ENCODE measurements at regions not wholly inside any gene's neighbourhood (a gene's known extent, or its start where the extent isn't known, plus 50 kb on each side); places are given as distances from the start of the nearest gene placed in this dataset.

DNA sequence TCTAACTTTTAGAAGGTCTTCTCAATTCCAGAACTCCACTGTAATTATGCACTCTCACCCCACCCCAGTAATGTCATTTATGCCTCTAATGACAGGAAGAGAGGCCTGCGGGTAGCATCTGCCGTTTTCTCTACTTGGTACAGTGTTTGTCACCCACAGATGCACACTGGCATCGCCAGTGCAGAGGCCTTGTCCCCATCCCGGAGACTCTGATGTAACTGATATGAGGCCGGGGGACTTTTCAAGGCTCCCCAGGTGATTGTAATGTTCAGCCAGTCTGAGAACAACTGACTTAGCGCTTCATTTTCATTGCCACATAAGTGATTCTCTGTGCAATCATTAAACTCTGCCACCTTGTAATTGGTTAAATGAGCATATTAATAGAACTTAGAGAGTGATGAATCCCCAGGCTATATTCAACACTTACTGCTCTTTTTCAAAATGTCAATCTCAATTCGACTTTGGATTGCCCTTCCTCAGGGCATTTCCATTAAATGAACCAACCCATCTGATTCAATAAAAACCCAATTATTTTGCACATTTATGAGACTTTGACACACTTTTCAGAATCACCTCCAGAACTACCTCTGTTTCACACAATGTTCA lies 113.2 kb downstream of the HERPUD2 start:
- no peak for DNase-seq

DNA sequence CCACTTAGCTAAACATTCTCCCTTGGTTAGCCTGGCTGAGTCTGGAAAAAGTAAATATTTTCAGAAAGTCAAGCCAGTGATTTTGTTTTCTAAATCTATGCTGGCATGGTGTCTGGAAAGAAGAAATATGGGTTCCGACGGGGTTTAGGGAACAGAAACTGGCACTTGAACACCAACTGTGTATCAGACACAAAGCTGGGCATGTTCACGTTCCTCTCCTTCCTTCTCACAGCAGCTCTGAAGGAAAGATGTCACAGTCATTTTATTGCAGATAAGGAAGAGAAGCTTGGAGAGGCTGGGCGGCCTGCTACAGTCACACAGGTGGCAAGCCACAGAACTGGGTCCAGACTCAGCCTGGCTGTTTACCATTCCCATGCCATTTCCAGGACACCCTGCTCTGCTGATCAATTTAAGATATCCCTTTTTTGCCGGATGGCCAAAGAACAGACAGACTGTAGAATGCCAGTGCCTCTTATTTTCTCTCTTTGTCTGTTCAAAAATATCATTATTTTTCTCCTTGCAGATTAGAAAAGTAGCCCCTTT lies 118.8 kb downstream of the HERPUD2 start:
- no peak for DNase-seq

DNA sequence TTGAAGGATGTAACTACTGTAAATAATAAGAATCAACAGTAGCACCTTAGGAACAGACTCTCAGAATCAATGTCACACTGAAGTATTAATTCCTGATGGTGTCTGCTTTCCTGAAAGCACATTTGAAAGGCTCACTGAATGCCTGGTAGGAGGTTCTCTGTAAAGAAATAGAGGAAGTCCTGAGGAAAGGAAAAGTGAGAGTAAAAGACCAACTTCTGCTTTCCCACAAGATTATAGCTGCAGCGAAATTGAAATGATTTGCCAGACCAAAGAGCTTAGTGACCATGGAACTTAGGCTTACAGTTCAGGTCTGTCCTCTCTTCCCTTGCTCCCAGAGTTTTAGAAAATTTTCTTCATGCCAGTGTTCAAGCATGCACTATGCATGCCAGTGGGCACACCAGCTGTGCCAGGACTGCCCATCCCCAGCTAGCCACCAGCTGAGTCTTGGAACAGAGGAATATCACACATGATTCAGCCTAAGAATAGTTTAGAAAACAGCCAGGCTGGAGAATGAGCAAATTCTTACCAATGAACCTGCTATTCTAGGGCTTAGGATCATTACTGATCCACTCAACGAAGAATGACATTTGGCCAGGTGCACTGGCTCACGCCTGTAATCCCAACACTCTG lies 123.2 kb downstream of the HERPUD2 start:
- DNase-seq = no peak

DNA sequence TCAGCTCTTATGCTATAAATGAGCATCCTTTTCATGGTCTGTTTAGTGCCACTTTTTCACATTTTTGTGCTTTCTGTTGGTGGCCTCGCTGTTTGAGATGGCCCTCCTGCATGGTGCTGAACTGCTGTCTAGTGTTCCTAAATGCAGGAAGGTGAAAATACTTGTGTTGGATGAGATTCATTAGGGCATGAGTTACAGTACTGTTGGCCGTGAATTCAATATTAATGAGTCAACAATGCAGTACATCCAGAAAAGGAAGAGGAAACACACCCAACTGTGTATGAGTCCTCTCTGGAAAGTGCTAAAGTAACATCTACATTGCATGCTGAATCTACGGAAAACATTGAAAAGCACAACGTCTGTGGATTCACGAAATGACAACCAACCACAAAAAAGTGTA lies 124.0 kb downstream of the HERPUD2 start:
- no peak for DNase-seq

DNA sequence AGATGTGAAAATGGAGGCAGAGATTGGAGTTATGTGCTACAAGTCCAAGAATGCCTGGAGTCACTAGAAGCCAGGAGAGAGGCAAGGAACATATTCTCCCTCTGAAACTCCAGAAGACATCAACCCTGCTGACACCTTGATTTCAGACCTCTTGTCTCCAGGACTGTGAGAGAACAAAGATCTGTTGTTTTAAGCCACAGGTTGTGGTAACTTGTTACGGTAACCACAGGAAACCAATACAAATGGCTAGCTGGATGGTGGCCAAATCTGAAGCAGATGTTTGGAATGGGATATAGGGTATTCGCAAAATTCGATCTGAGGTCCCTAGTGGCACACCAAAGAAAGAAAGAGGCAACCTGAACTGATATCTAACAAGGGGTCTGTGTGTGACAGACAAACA lies 129.0 kb downstream of the HERPUD2 start:
- DNase-seq = no peak

DNA sequence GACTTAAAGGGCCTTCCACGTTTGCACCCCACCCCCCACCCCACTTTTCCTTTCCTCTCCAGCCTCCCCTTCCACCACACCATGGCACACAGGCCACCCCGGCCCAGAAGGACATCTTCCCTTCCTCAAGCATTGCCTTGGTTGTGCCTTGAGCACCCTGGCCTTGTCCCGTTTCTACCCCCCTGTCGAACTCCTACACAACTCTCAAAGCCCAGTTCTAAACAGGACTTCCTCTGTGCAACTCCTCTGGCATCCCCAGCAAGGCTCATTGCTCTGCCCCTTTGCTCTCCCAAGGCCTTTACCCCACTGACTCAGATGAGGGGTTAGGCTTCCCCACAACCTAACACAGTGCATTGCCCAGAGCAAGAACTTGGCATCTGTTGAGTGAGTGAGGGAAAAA lies 136.1 kb downstream of the HERPUD2 start:
- DNase-seq = no peak

DNA sequence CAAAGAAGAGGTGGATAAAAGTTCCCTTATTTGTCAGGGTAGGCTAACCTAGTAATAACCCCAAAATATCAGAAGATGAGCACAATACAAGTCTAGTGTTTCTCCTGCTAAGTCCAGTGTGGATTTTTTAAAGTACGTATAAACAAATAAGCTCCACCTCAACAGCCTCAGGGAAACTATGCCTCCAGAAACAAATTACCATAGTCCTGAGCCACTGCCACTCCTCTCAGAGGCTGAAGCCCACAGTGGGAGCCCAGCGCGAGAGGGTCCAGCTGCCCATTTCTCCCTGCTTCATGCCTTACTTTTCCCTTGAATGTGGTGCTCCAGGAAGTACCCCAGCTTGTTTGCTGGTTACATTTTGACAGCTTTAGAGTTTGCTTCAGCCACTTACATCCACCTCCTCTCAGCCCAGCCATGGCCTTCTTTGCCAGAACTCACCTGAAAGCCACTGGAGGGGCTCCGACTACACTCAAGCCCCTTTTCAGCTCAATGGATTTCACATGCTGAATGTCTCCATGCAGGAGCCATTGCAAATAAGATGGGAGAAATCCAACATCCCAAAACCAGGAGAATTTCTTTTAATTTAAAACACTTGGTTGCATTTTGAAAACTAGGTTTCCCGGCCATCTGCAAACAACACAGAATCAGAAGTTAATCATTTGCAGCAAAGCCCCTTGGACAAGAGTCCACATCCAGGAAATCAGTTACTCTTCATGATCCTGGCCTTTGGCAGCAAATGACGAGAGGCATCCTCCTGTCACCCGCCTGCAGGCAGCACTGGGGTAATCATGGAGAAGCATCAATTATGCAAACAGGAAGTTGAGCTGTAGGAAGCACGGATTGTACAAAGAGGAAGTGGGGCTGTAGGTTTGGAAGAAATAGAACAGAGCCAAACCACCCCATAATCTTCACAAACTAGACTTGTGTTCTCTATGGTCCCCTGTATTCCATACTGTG lies 138.1 kb downstream of the HERPUD2 start:
- DNase-seq = no peak

DNA sequence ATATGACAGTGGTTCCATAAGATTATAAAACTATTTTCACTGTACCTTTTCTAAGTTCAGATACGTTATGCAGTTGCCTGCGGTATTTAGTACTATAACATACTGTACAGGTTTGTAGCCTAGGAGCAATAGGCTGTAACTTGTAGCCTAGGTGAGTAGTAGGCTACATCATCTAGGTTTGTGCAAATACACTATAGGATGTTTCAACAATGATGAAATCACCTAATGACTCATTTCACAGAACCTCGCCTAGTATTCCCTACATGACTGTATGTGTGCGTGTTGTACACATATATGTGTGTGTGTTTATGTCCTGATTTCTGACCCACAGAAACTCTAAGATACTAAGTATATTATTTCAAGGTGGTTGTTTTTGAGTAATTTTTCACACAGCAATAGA lies 139.0 kb downstream of the HERPUD2 start:
- DNase-seq = no peak

DNA sequence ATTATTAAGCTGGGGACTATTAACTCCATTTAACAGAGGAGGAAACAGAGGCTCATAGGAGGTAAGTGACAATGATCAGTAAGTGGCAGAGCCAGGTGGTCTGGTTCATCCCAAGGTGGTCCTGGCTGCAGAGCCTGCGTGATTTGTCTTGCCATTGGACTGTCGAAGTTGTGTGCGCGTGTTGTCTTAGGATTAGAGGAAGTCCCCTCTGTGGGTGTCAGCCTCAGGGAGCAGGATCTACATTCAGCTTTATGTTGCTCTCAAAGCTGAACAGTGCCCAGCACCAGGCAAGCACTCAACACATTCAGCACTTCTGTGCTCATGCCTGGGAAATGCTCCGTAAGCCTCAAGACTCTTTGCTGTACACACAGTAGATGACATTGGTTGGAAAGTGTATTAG lies 139.5 kb downstream of the HERPUD2 start:
- no peak for DNase-seq

DNA sequence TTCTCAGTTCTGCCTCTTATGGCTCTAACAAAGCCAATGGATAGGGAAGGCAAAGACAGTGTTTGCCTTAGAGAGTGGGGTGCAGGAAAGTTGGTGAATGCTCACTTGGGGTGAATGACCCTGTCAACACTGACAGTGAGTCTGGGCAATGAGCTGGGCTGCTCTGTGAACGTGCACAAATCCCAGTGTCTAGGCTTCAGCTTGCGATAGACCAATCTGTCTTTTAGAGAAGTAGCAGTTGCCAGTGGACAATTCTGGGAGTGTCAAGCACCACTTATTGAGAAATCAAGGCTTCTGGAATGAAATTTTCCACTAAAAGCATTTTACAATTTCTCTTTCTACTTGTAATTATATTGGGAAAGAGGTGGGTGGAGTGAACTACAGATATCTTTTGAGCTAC lies 141.4 kb downstream of the HERPUD2 start:
- DNase-seq = no peak

DNA sequence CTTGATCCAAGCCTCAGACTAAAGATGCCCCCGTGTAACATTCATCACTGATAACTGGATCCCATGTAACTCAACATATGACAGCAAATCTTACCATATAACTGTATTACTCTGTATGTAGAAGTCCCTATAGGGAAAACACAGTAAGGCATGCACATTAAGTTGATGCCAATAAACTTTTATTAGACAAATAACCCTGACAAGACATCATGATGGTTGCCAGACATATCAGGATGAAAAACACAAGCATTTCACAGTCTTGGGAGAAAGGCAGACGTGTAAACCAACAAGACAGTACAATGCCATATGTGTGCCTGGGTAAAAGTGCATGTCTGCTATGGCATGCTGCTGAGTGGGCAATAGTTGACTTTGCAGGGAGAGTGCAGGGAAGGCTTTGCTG lies 142.2 kb downstream of the HERPUD2 start:
- no peak for DNase-seq

DNA sequence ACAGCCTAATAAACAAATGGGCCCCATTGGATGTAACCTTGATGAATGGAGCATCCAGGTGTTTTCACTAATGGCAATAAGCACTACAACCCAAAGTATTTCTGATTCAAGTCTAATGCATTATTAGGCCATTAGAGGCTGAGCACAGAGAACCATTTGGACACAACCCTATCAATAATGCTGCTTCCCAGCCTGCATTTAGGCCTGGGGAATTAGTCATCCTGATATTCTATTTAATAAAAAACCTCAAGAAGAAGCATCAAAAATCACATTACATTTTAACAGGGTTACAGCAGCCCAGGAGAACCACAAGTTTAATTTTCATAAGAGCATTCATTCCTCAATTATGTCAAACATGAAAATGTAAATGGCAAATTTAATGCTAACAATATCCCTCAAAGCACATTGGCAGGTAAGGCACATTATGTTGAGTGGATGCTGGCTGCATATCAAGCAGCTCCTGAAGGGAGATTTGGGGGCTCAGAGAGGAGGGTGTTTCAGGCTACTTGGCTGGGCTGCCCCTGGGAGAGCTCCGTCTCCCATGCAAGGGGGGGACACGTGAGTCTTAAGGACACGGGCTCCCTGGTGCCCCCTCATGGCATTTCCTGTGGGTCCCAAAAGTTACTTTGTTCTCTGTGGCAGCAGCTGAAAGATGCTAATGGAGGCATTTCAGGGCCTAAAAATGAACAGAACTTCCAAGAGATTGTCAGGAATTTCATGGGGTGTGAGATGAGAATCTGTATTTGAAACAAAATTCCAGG lies 143.4 kb downstream of the HERPUD2 start:
- no peak for DNase-seq

DNA sequence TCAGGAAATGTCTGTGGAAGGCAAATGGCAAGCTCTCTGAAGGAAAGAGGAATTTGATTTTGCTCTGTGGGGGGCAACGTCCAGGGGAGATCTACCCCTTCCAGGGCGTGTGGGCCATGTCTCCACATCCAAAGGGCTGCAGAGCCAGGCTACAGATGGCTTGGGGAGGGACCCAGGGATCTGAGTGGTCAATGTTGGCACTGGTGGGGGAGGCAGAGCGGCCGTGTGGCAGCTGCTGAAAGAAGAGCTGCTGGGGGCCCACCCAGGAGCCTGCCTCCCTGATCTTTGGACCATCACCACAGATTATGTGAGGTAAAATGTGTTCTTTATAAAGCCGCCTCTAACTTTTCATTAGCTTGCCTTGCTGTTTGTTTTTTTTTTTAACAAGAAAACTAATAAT lies 144.1 kb downstream of the HERPUD2 start:
- DNase-seq = no peak

DNA sequence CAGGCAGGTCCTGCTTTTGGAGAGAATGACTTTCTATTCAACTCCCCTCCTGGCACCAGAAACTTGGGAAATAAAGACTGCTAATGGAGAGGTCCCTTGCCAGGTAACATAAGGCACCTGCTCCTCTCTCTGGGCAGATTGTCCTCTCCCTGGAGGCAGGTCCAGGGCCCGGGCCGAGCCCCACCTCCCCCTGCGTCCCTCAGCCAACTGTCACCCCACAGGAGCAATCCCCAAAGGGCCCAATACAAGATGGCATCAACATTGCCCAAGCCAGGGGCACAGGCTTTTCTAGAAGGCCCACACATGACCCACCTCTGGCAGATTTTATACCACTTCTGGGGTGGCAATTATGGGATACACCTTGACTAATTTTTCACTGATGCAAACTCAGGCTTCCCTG lies 145.2 kb downstream of the HERPUD2 start:
- DNase-seq = no peak

DNA sequence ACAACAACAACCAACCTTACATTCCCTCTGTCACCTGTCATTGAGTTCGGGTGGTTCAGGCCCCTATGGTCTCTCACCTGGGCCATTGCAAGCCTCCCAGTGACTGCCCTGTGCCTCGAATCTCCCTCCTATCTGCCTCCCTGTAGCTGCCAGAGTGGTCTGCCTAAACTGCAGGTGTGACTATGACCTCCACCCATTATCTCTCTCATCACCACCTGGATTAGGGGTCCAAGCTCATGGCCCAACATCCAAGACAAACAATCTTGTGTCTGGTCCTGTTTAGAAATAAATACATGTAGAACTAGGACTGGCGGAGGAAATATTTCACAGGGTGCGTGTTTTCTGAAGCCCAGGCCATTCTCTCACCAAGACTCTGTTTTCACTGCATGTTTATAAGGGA lies 146.6 kb downstream of the HERPUD2 start:
- DNase-seq = no peak

DNA sequence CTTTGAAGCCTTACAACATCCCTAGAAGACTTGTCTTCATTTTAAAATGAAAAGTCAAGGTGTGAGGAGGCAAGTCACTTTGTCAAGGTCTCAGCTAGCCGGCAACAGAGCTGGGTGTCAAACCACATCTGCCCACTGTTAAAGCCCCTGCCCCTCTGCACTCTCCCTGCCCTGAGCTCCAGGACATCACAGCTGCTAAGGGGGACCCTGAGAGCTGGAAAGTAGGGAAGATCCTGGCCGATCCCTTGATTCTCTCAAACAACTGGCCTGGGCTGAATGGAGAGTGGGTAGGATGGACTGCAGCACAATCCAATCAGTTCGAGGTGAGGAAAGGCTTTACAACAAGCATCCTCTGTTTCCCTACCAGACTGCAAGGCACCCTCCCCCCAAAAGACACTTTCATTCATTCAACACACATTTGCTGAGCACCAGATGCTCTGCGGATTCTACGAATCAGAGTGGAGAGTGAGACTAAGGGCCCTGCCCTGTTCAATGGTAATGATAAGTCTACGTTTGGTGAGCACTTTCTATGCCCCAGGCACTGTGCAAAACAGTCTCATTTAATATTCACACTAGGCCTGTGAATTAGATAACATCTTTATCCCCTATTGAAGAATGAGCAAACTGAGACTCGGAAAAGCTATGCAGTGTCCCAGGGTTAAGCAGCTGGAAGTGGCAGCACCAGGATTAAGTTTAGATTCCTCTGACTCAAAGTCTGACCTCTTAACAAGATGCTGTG lies 148.1 kb downstream of the HERPUD2 start:
- DNase-seq = no peak

DNA sequence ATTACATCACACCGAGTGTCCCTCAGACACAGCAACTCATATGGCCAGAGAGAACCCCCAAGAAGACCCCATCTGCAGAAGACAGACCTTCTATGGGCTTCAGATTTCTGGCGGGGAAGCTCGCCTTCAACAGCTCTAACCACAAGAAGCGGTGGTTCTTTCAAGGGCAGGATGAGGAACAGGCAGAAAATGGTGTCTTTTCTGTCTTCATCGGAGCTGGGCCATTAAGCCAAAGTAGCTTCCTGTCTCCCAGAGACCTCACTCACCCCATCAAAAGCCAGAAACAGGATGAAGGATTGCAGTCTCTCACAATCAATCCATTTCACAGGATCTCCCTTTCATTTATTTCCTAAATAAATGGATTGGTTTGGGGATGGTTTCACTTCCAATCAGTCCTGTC lies 149.1 kb downstream of the HERPUD2 start:
- DNase-seq = no peak

DNA sequence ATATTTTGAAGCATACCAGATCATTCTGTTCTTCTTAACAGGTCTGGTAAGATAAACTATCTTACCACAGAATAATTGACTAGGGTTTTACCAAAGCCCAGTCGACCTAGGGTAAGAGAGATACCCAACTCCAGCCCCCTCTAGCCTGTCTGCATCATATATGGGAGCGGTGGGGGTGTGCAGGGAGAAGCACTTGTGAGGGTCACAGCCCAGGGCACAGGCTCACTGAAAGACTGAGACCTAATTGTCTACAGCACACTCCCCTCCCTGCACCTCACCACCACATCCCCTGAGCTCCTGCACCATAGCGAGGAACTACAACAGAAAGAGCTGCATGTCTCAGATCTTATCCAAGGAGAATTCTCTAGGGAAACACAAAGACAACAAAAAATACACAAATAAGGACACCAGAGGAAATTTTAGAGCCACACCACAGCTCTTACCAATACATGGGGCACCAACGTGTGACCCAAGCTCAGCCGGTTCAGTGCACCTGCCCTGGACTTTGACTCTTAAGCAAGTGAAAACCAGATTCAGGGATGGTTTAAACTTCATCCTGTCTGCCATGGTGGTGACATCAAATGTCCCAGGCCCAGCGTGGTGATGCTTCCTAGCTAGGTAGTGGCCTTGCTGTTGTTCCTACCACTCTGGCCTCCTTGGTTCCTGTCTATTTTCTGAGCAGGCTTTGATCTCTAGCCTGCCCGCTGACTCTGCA lies 150.8 kb downstream of the HERPUD2 start:
- DNase-seq = no peak

DNA sequence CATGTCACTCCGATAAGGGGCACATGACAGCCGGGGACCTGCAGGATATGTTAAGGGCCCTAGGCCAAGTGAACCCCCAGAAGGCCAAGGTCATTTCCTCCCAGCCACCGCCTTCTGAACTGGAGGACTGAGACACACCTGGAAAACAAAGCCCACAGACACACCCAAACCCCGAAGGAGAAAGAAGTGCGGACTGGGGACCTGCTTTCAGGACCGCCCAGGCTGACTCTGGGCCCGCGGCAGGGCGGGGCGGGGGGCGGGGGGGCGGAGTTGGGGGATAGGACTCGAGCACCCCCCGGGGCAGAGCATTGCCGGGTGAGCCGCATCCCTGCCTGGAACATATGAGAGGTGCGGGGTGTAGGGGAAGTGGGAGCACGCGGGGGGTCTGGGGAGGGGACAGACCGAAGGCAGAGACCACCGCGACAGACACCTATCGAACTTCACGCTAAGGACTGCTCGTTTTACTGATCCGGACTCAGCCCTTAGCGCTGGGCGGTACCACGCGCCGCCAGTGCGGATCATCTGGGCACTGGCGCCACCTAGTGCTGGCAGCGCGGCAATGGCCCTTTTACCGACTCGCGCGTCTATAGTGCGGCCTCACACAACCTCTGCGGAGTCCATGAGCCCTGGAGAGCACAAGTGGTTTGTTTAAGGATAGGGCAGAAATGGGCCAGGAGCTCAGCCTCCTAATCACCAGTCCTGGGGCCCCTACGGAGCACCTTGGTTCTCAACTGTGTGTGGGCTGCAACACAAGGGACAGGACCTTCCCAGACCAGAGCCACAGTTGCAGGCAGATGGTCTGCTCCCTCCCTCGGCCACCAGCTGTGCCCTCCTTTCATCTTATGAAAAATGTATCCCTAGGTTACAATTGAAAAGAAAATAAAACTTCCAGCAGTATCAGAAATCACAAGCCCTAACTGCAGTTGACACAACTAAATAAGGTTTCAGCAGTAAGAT lies 157.6 kb downstream of the HERPUD2 start:
- DNase-seq = peak; percentile 62

DNA sequence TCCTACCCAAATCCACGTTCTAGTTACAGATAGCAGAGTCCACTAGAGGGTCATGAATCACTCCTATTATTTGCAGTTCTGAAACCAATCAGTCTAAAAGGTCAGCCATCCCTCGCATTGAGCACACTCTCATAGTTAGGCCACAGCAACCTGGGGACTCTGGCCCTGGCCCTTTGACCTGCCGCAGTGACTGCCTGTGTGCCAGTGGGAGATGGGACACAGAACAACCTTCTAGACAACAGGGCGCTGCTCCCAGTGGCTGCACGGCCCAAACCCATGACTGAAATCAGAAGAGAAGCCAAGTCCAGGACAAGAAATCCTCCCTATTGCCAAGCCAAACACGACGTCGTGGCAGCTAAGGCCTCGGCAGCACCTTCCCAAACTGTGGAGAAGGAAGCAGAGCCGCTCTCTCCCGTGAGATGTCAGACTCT lies 158.5 kb downstream of the HERPUD2 start:
- no peak for DNase-seq

Measured in fibroblast of skin of scalp (primary cell).